ENCODE measurements at regions not wholly inside any gene's neighbourhood (a gene's known extent, or its start where the extent isn't known, plus 50 kb on each side); places are given as distances from the start of the nearest gene placed in this dataset.

GRCh38 chr16:60329108-60329507, 1595.0 kb upstream of the GOT2 start:
- no peak for DNase-seq

DNA sequence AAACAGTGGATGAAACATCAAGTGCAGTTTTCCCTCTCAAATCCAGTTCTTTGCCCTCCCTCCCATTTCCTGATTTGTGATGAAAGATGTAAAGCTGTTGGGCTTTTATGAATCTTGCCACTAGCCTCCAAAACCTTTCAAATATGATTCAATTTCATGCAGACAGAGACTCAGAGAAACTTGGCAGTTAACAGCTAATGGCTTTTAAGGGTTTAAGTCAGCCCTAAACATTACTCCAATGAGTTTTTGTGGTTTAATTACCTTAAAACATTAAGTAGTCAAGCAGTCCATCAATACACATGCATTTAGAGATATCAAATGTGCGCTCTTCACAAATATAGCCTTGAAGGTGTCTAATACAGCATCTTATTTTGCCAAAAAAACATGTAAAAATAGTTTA, 1594.0 kb upstream of the GOT2 start:
- no peak for DNase-seq

DNA sequence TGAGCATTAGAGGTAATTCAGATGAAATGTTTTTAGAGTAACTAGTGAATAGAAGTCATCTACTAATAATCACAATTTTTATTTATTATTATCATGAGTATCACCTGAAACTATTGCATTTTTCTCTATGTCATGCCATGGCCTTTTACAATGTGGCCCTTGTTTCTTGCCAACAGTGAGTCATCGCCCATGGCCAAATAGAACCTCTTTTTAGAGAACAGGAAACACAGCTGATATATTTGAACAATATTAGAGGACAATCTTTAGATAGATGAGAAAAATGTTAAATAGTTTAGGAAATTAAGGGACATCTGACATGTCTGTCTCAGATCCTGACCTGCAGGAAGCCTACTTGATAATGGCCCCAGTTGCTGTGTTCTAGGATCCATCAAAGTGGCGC, 1584.4 kb upstream of the GOT2 start:
- DNase-seq, result no peak

- DNase-seq, result no peak
These were observed 1576.8 kb upstream of the GOT2 start for GRCh38 chr16:60310846-60311445.

GRCh38 chr16:60304720-60305119, 1570.6 kb upstream of the GOT2 start:
- DNase-seq, result no peak

GRCh38 chr16:60304066-60304465, 1570.0 kb upstream of the GOT2 start:
- DNase-seq, result no peak

DNA sequence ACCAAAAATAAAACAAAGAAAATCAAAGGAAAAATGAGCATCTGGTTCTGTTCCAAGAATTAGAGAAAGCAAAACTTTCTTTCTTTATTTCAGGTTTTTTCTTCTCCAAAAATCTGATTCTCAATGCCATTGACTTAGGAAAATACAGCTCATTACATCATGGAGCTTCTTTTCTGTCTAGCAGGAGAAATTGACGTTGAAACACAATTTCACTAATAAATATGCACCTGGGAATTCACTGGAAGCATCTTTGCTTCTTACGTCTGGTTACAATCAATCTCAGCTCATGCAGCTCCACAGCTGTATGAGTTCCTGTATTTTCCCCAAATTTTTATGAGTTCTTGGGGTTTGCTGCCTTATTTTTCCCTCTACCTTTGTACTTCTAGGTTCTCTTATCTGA, 1568.6 kb upstream of the GOT2 start:
- no peak for DNase-seq

DNA sequence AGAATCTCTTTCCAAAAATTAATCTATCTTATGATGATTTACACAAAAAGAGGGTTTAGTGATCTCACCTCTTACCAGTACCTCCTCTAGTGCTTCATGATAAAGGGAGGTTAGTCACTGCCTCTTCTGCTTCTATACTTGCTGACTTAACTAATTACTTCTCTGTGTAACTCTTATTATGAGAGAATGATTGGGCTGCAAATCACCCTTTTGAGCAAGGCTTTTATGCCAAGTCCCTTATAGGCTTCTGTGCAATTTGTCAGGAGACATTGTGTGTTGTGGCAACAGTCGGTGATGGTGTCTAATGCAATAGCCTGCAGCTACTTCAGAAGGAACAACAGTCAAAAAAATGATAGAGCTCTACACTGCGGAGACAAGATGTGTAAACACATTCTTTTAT, 1568.1 kb upstream of the GOT2 start:
- DNase-seq, result no peak

DNA sequence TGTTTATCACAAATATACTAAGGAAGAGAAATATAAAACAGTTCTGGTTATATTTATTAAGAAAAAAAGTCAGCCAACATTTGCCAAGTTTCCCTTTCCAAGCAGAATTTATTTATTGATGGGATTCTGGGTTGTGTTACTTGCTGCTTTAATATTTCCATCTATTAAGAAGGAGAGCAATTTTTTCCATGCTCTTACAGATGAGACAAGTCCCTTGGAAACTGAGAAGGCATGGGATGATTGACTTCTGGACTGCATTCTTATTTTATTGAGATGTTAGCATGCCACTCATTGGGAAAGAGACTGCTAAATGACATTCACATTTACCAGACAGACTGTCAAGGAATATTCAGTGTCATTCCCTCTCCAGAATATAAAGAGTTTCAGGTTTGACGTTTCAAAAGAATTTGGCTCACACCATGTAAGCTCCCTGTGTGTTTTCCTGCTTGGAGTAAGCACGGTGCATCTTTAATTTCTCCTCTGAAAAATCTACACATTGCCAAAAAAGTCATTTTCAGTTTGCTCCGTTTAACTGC, 1565.2 kb upstream of the GOT2 start:
- no peak for DNase-seq

GRCh38 chr16:60295451-60295850, 1561.3 kb upstream of the GOT2 start:
- DNase-seq, result no peak

- DNase-seq, result no peak
These were observed 1551.7 kb upstream of the GOT2 start for GRCh38 chr16:60285794-60286193.

- no peak for DNase-seq
These were observed 1545.0 kb upstream of the GOT2 start for GRCh38 chr16:60279061-60279665.

- DNase-seq, result no peak
These were observed 1540.4 kb upstream of the GOT2 start for GRCh38 chr16:60274431-60275019.

GRCh38 chr16:60271781-60272180, 1537.7 kb upstream of the GOT2 start:
- no peak for DNase-seq

DNA sequence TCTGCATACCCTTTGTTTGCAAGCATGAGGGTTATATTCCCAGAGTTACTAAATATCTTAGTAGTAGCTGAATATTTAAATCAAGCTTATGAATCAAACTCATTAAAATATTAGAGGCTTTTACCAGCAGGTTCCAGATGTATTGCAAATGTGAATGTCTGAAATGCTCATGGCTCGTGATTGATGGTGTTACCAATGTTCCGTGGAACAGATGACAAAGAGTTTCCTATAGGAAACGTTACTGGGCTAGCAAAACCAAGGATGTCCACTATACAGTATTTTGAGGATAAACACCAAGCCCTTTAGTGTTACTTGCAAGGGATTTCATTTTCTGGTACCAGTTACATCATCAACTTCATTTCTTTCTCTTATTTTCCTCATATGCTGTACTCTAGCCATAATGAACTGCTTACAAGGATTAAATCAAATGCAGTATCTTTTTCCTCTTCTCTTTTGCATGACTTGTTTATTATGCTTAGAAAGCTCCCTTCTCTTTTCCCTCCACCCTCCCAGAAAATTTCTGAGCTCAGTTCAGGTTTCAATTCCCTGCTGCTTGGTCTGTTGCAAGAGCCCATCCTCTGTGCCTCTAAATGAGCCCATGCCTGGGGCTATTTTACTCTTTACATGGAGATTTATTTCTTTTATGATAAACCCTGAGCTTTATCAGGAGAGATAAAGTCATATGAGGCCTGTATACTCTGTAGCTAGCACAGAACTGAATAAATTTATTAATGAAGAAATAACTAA, 1537.1 kb upstream of the GOT2 start:
- no peak for DNase-seq

DNA sequence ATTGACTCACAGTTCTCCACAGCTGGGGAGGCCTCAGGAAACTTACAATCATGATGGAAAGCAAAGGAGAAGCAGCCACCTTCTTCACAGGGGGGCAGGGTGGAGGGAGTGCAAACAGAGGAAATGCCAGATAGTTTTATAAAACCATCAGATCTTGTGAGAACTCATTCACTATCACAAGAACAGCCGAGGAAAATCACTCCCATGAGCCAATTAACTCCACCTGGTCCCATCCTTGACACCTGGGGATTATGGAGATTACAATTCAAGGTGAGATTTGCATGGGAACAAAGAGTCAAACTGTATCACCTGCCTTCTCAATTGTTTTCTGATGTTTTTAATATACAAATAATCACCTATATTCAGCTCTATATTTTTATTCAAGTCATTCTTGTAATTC, 1527.3 kb upstream of the GOT2 start:
- no peak for DNase-seq

GRCh38 chr16:60259956-60260355, 1525.8 kb upstream of the GOT2 start:
- DNase-seq, result no peak

DNA sequence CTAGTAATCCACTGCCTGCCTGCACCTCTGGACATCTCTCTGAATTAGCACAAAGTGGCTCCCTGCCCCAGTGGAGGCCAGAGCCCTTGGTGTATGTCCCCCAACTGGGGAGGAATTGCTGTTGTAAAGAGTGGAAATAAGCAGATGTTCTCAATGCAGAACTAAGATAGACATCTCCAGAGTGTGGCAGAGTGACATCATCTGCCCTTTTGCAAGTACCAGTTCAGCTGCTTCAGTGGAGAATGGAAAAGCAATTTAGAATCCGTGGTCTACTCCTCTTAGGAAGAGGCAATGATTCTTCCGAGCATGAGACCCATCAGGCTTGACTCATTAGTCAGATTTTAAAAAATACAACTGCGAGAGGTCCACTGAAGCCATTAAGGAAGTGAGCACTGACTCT, 1512.0 kb upstream of the GOT2 start:
- no peak for DNase-seq

GRCh38 chr16:60241671-60242070, 1507.6 kb upstream of the GOT2 start:
- no peak for DNase-seq

GRCh38 chr16:60230666-60231065, 1496.5 kb upstream of the GOT2 start:
- no peak for DNase-seq

DNA sequence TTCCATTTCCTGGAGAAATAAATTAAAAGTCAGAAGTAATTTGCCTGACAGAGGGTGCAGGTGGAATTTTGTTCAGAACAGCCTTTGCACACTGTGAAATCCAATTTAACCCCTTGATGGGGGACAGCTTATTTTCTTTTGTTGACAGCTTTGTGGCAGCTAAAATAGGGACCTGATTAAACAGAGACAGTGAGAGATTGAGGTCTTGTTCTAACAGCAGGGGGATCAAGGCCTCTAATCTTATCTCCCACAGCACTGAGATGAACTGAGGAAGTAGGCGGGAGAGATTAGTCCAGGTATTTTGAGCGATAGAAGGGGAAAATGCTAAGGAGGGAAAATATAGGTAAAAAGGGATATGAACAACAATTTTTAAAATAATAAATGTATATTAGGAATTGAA, 1491.4 kb upstream of the GOT2 start:
- no peak for DNase-seq

GRCh38 chr16:60217787-60218186, 1483.7 kb upstream of the GOT2 start:
- no peak for DNase-seq

DNA sequence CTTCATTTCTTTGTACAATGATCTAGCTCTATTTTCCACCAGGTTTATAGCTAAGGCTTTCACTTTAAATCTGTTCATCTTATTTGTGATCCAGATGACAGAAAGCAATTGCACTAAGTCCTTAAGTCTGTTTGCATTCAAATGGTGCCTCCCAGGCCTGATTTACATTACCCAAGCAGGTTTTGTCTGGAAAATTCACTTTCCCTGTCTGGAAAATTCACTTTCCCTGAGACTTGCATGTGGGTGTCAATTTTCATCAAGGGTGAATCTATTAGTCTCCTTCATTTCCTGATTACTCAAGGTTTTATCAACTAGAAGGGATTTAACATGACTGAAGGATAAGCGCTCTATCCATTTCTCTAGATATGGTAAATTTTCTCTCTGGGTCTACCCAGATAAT, 1480.2 kb upstream of the GOT2 start:
- DNase-seq, result no peak

GRCh38 chr16:60206516-60206915, 1472.4 kb upstream of the GOT2 start:
- DNase-seq, result no peak
